SKM-1 treated with dmso at 0.1 percent for 144 hours (cell line): ENCODE measurements at regions not wholly inside any gene's neighbourhood (a gene's known extent, or its start where the extent isn't known, plus 50 kb on each side); places are given as distances from the start of the nearest gene placed in this dataset.
A peak's percentile ranks its signal among the peaks of the same experiment; 100 is the strongest.

Experiments used
- DNase-seq: peaks from one replicate; lab custom pipeline; 2025; ENCODE audit not compliant: unreplicated experiment; lab: John Stamatoyannopoulos, UW

DNA sequence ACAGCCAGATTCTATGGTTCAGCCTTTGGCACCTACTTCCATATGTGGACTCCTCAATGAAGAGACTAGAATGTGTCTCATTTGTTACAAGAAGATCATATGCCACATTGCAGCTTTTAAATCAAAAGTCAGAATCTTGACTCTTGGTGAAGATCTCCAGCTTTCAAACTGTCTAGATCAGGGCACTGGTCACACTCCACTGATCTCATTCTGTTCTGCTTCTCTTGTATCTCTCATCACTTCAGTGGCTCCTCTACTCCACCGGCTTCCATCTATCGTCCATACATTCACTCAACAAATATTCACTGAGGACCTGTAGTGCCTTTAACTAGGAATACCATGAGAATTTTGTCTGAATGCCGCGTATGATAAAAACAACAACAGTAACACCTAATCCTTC, 203.3 kb upstream of the LPP start:
- no peak for DNase-seq

DNA sequence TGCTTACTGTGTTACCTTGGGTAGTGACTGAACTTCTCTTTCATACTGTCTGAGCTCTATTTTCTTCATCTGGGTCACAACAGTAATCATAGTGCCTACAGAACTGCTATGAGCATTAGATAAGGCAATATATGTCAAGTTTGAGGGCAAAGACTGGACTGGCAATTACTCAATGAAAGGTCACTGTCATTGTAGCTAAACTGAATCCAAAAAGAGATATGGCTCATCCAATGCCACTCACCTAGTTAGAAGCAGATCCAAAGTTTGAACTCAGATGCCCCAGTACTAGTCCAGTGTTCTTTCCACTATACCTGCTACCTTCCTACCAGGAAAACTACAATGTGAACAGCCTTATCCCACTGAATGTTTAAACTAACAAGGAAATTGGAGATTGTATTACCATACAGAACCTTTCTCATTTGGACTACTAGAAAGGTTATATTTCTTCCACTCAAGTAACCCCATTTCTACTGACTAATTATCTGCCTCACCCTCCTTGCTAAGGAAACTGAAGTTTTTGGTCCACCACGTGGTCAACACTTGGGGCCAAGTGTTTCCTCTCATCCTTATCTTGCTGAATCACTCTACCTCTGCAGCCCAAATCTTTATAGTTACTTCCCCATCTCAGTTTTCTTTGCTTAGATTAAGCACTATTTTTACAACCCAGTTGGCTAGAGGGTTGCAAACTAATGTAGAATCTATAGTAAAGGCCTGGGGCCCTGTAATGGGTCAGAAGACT, 202.3 kb upstream of the LPP start:
- DNase-seq, result peak; percentile 82

DNA sequence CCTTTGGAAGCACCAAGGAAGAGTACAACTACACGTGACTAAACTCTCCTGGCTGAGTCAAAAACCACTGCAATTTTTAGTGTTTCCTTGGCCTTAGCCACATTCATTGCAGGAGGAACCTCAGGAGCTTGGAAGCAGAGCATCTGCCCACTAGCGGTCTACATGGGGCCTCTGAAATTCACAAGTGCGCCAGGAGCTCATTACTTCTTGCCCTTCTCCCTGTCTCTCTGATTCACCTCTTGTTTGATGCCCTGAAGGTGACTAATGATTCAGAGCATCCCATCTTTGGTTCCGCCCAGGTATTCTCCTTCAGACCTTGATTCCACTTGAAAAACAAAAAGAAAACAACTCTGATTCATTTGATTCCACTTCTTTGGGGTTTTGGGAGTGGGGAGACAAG, 201.1 kb upstream of the LPP start:
- no peak for DNase-seq

DNA sequence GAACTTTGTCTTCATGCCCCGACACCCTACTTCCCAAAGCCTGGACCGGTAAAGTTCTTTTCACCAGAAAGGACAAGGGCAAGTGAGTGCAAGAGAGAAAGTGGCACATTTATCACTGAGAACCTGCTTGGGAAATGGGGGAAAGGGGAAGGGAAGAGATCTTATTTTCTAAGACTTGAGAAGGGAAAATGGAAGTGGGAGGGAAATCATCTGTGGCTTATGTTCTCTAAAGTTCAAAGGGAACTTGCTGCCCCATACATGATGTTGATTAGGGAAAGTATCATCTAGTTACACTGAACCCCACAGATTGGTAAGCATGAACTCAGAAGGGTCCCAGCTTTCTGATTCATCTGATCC, 199.5 kb upstream of the LPP start:
- DNase-seq, result peak; percentile 53

DNA sequence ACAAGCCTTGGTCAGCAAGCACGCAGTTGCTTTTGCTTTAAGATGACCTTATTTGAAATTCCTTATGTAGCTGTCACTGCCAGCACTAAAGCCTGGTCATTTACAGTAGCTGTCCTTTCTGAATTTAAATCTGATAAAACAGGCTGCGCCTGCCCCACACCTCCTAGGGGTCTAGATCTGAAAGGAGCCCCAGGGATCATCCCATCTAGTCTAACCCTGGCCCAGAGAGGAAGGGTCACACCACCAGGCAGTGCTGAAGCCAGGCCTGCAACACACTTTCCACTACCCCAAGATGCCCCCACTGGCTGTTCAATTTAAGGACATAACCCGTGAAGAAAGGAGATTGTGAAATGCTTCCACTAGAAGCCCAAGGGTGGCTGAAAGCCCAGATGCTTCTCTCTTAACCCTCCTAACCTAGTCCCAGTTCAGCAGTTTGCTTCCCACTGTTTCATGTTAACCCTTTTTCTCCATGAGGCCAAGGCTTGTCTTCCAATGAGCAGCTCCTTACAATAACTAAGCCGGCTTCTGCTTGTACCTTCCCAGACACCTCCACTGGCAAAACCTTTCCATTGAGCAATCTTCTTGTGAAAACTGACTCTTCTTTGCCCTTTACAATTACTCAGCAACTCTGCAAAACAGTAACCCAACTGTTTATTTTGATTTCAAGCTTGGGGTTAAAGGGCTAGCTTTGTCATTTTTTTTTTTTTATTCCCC, 198.9 kb upstream of the LPP start:
- peak; percentile 92 for DNase-seq

DNA sequence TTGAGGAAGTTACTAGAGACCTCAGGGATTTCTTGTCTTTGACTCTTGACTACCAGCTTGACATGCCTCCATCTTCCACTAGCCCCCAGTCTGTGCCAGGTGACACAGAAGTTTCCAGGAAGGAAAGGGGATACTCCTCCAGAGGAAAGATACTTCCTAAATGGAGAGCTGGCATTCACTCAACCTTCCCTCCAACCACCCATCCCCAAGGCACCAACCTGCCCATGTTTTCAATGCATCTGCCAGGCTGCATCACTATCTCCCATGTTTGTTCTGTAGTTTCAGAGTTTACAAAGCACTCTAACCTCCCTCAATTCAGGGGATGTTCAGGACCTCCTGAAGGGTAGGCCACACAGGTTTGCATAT, 198.4 kb upstream of the LPP start:
- DNase-seq, result no peak

DNA sequence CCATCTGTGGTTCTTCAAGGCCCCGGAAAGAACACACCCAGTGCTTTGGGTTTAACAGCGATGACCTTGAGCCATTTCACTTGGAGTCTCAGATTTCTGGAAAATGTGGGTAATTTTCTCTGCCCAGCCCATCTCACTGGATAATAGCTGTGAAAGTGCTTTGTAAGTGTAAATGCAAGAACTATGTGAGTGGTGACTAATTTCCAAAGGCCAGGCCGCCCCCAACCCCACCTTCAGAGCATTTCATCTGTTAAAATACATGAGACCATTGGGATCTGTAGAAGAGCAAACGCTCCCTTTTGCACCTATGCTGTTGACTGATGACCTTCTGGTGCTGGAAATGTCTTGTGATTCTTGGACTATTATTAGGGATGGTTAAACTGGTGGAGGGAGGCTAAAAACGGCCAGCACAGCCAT, 196.8 kb upstream of the LPP start:
- DNase-seq, result no peak

DNA sequence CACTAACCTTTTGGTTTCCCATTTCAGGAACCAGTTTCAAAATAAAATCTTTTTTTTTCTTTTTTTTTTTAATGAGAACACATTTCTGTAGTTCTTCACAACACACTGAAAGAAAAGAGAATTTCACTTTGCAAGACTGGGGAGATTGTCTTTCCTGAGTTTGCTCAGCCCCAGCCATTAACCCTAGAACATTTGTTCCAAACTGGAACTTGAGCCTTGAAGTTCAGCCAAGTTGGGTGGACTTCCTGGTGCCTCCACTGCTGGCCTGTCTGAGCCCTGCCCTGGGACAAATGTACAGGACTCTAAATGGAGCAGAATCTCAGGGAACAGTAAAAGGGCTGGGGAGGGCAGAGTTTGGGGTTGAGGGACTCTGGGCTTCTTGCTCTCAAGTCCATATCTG, 196.4 kb upstream of the LPP start:
- DNase-seq, result no peak

DNA sequence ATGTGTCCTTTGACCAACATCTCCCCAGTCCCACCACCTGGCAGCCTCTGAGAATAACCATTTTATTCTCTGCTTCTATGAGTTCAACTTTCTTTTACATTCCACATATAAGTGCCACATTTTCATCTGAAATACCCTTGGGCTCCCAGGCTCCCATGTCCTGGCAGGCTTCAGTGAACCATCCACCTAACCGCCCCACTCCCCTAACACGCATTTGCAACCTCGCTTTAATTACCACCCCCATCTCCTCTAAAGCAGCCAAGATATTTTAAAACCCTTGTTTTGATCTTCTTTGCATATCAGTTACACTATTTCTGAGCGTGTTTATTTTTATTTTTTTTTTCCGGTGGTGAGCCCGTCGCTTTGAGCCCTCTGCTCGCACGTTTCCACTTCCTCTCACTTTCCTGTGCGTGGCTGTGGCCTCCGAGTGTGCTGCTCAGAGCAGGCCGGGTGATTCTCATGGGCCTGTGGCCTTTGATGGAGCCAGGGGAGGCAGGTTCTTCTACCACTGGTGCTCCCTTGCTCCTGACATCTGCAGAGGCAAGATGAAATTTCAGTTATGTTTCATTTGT, 195.4 kb upstream of the LPP start:
- DNase-seq, result no peak

DNA sequence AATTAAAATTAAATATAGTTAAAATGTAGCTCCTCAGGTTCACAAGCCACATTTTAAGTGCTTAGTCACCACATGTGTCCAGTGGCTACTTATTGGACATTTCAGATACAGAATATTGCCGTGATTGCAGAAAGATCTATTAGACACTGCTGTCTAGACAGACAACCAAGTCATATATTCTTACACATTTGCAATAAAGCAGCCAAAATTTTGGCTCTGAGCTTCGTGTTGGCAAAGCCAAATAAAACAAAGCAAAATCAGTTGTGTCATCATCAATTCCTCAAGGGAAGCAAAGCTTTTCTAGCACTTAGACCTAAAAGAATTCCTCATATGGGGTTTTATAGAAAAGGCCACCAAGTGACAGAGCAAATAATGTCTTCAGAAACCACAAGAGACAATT, 193.1 kb upstream of the LPP start:
- no peak for DNase-seq

DNA sequence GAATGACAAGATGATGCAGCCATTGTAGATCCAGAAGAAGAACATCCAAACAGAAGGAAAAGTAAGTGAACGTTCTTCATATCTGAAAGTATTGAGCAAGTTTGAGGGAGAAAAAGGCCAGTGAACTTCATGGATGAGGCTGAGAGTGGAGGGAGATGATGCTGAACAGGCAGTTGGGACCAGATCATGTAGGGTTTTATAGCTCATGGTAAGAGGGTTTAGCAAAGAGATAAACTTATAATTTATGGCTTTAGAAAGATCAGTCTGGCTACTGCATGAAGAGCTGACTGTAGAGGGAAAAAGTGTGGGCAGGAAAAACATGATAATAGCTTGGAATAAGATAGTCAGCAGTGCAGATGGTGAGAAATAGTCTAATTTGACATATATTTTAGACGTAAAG, 192.6 kb upstream of the LPP start:
- DNase-seq, result no peak

DNA sequence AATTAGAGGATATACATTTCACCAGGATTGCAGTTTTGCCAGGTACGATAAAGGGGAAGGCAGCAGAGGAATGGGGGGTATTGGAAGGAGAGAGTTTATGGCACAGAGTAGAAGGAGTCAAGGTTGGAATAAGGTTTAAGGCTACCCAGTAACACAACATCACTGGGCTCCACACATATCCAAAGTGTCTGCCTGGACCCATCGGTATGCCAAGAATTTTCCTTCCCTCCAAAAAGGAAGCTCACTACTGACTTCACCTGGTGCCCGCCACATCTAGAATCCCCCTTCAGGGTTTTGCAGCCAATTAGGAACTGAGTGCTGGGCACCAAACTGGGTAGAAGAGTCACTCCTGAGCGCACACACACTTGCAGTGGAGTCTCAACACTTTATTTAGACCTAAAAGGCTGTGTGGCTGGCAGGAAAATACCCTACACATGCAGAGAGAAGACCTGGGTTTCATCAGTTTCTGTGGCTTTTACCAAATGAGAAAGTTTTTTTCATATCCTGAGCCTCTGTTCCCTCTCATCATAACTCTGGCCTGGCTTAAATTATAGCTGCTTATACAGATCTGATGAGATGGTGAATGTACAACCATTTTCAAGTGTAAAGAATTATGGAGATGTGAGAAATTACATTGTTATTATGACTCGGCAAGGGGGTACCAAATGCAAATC, 190.8 kb upstream of the LPP start:
- DNase-seq, result no peak

DNA sequence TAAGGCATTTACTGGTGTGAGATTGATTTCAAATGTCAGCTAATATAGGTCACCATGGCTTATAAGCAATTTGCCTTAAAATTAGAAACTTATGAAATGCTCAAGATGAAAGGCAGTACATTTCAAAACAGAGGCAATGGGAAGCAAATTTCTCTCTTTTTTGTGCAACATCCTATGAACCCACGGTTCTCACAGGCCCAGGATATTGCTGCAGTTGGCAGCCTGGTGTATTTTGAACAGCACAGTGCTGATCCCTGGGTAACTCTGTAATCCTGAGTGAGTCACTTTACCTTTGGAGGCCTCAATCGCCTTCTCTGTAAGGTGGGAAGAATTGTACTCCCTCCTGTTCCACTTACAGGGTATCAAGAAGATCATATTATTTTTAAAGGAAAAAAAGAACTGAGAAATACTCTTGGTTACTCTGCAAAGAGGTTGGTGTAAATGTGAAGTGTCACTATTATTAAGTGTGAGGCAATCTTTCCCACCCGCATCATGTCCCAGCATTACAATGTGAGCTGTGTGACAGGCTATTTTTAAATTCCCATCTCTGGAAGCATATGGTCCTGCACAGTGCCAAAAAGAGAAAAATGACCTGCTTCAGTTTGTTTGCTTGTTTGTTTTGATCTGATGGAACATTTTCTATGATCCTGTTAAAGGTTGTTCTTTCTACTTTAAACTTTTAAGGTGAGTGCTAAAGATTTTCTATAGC, 190.1 kb upstream of the LPP start:
- DNase-seq, result peak; percentile 80

DNA sequence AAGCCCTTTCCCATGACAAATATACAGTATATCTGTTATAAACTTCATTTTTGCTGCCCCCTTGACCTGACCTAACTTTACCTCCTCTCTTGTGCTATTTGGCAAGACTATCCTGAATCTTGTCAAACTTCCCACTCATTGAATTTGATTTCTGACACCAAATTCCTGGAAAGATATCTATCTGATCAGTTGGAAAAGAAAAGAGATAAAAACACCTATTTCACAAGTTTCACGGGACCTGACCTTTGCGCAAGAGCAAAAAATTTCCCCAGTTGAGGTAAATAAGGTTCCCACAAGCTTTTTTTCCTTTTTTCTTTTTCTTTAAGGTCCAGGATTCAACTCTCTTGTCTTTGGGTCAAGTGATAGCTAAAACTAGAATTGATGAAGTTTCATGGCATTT, 189.2 kb upstream of the LPP start:
- no peak for DNase-seq

DNA sequence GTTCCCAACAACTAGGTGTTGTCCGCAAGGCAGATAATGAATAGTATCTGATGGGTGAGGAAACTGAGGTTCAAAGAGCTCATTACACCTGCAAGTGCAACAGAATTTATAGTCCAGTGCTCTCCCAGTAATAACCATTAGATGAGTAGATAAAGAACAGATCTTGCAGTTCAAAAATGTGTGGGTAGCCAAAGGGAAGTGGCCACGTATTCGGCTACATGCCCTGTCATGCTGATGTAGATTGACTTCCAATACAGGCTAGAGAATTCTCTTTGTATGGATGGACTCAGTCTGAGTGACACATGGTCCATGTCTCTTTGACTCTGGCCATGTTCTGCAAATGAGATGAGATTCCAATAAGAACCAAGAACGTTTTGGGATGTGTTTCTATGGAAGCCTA, 187.9 kb upstream of the LPP start:
- DNase-seq, result no peak

DNA sequence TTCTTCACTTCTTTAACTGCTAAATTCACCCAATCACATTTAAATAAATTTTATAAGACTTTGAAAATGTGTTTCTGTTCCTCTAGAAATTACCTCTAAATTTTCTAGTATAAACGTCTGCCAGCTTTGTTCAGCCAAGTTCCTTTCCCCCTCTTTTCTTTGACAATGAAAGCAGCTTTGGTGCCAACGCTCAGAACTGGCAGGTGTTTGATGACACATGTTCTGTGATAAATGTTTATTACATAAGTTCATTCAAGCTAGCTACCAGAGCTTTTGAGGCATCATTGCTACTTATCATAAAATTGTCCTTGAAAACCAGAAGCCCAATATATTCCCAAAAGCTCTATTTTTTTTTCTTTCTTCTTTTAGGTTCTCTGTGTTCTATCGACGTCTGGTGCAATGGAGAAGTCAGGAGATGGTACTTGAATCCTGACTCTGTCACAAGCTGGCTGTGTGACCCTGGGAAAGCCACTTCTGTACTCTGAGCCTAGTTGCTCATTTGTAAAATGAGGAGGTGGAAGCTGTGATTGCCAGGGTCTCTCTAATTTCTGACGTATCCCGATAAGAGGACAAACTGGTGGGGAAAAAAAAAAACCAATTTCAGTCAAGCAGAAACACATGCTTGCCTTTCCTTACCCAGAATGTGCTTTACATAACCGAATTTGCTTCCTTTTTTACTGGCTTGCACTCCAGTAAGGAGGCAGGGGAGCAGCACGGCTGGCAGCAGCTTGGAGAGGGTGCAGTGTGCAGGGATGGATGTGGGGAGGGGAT, 187.1 kb upstream of the LPP start:
- peak; percentile 18 for DNase-seq

DNA sequence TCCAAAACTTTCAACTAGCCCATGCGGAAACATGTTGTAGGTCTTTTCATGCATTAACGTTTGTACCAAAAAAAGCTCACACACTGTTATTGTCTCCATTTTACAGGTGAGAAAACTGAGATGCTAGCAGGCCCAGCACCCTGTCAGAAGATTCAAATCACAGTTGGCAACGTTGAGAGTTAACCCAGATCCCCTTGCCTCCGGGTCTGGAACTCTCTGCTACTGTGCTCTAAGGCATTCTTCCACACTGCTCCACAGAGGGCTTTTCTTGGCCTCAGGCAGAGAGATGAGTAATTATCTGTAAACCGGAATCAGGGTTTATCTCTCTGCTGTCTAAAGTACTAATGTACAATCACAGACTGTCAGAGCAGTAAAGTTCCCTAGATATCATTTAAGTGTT, 186.0 kb upstream of the LPP start:
- DNase-seq, result no peak

DNA sequence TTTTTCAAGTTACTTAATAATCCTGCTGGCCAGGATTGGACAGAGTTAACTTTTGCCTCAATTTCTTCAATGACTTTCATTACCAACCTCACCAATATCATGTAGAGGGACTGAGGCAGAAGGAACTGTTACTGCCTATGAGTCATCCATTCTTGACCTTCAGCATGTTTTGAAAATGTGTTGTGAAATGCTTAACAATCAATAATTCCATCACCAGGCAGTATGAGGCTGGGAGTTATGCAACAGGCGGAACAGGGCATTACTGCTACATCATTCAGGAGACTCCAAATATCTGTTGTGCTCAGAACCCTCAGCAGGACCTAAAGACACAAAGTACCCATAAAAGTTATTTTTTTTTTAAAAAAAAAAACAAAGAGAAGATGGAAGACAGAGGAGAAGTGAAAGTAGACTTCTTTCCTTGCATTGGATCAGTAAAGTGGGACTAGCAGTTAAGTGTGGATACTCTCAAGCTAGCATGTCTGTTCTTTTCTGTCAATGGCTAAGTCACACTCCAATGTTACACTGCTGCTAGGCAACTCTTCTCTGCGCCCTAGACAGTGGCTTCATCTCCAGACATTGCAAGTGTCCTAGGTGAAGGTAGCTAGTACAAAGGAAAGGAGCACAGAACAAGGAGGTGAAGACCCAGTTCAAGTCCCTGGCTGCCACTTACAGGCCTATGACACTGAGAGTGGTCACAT, 184.9 kb upstream of the LPP start:
- DNase-seq, result peak; percentile 94

DNA sequence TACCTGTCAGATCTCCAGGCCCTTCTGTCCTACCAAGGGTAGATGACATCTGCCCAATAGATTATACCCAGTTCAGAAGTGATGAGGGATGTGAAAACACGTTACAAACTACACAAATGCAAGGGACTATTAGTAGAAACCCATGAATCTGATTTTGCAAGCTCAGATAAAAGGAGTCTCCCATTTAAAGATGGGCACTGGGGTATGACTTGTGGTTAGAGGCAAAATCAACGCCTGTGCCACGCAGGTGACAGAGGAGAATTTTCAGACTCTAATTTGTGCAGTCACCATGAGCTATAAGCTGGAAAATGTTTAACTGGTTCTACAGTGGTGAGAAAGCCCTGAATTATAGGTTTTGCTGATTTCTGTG, 184.4 kb upstream of the LPP start:
- DNase-seq, result no peak

DNA sequence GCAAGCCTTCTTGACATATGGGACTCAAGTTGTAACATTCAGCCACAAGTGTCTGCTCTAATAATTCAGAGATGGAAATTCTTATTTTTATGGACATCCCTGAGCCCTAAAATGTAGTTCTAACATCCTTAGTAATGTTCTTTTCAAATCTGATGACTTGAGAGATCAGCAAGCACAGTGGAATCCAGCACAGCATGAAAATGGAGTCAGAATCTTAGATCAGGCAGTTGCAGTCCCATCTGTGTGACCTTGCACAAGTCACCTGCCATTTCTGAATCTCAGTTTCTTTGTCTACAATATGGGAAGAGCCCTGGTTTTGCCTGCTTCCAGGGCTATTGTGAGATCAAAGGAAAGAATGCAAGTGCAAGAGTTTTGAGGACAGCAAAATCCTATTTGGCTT, 183.9 kb upstream of the LPP start:
- DNase-seq, result no peak
